ENCODE measurements at regions not wholly inside any gene's neighbourhood (a gene's known extent, or its start where the extent isn't known, plus 50 kb on each side); places are given as distances from the start of the nearest gene placed in this dataset.
A peak's percentile ranks its signal among the peaks of the same experiment; 100 is the strongest.

DNA sequence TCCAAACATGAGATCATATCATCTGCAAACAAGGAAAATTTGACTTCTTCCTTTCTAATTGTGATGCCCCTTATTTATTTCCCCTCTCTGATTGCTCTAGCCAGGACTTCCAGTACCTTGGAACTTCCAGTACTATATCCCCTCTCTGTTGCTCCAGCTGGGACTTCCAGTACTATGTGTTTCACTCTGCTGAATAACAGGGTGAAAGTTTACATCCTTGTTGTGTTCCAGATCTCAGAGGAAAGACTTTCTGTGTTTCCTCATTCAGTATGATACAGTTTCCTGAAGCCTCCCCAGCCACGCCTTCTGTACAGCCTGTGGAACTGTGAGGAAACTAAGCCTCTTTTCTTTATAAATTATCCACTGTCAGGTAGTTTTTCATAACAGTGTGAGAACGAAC, 381.3 kb upstream of the FAM47C start:
- TF ChIP-seq, protein P1, sequence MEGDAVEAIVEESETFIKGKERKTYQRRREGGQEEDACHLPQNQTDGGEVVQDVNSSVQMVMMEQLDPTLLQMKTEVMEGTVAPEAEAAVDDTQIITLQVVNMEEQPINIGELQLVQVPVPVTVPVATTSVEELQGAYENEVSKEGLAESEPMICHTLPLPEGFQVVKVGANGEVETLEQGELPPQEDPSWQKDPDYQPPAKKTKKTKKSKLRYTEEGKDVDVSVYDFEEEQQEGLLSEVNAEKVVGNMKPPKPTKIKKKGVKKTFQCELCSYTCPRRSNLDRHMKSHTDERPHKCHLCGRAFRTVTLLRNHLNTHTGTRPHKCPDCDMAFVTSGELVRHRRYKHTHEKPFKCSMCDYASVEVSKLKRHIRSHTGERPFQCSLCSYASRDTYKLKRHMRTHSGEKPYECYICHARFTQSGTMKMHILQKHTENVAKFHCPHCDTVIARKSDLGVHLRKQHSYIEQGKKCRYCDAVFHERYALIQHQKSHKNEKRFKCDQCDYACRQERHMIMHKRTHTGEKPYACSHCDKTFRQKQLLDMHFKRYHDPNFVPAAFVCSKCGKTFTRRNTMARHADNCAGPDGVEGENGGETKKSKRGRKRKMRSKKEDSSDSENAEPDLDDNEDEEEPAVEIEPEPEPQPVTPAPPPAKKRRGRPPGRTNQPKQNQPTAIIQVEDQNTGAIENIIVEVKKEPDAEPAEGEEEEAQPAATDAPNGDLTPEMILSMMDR (IDR thresholded peaks at IDR 0.05; ENCODE audit: unreplicated experiment): no peak
- no peaks in the 10 kb centered on the region for H3K36me3 Mint-ChIP-seq (ENCODE audit: low read depth, unreplicated experiment)

DNA sequence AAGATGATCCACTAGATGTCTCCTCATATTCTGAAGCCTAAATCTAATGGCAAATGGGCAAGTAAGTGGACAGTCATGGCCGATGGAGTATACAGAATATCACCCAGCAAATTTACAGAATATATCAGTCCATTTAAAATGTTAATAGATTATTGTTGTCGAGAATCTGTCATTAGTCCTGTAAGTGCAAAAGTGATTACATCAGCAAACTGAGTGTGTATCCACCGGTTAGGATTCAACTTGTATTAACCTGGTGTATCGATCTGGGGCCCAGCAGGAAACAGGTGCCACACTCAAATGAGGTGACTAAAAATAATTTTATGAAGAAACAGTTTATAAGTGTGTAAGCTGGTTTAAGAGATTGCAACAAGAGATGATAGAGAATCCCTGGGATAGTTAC, 367.9 kb upstream of the FAM47C start:
- Mint-ChIP-seq H3K27ac (ENCODE audit: unreplicated experiment) (no peak overlapping the region), H3K27me3 (ENCODE audit: unreplicated experiment) (no peaks in the 10 kb centered on the region), H3K4me3 (ENCODE audit: unreplicated experiment) (no peak overlapping the region), H3K4me1 (ENCODE audit: unreplicated experiment) (no peaks in the 10 kb centered on the region), H3K36me3 (ENCODE audit: low read depth, unreplicated experiment) (no peaks in the 10 kb centered on the region), H3K9me3 (ENCODE audit: unreplicated experiment) (no peaks in the 10 kb centered on the region)
- no peak for DNase-seq (ENCODE audit: low spot score)
- TF ChIP-seq, protein P1 (IDR thresholded peaks at IDR 0.05; ENCODE audit: unreplicated experiment): no peak

More for the DNA sequence above, 381.3 kb upstream of the FAM47C start:
- Mint-ChIP-seq H3K27me3 (ENCODE audit: unreplicated experiment) (no peaks in the 10 kb centered on the region), H3K4me1 (ENCODE audit: unreplicated experiment) (peaks cover 9% of the 10 kb centered on the region), H3K4me3 (ENCODE audit: unreplicated experiment) (no peak overlapping the region), H3K27ac (ENCODE audit: unreplicated experiment) (peak overlapping the region; percentile 40), H3K9me3 (ENCODE audit: unreplicated experiment) (no peaks in the 10 kb centered on the region)
- DNase-seq (ENCODE audit: low spot score): no peak

DNA sequence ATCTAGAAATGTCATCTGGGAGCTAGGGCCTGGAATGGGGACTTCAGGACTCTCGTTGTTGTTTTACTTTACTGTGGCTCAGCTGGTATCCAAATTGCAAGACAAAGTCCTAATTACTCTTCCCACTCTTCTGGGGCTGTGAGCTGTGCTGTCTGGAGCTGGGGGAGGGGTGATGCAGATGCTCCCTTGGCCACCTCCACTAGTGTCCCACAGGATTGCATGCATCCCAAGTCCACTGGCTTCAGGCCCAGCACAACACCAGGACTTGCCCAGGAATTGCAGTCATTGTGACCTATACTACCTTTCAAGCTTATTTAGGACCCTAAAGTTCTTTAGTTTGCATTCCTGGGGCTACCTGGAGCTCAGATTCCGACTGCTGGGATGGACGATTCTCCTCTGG, 366.1 kb upstream of the FAM47C start:
- Mint-ChIP-seq H3K9me3 (ENCODE audit: unreplicated experiment) (no peaks in the 10 kb centered on the region), H3K27me3 (ENCODE audit: unreplicated experiment) (no peaks in the 10 kb centered on the region), H3K4me1 (ENCODE audit: unreplicated experiment) (no peaks in the 10 kb centered on the region), H3K4me3 (ENCODE audit: unreplicated experiment) (no peak overlapping the region), H3K27ac (ENCODE audit: unreplicated experiment) (no peak overlapping the region), H3K36me3 (ENCODE audit: low read depth, unreplicated experiment) (no peaks in the 10 kb centered on the region)
- DNase-seq (ENCODE audit: low spot score): no peak
- TF ChIP-seq, protein P1 (IDR thresholded peaks at IDR 0.05; ENCODE audit: unreplicated experiment): no peak

DNA sequence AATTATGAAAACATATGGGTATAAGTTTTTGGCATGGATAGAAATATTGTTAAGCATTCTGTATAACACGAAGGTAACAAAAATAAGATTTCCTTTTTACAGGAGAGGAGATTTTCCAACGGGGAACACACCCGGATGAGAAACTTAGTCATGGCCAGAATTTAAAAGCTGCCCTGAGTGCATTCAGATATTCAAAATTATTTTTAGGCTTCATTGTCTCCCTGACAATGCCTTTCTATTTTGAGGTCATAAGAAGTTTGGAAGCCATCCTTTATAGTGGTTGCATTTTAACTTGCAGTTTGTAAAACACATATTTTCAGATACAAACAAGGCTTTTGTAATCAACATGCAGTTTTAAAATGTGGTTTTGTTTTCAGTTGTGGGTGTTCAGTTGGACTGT, 357.5 kb upstream of the FAM47C start:
- no peak overlapping the region for H3K27ac Mint-ChIP-seq (ENCODE audit: unreplicated experiment)
- DNase-seq (ENCODE audit: low spot score): no peak
- no peaks in the 10 kb centered on the region for H3K9me3 Mint-ChIP-seq (ENCODE audit: unreplicated experiment)
- no peak overlapping the region for H3K4me3 Mint-ChIP-seq (ENCODE audit: unreplicated experiment)
- no peaks in the 10 kb centered on the region for H3K36me3 Mint-ChIP-seq (ENCODE audit: low read depth, unreplicated experiment)
- TF ChIP-seq, protein P1 (IDR thresholded peaks at IDR 0.05; ENCODE audit: unreplicated experiment): no peak
- no peaks in the 10 kb centered on the region for H3K27me3 Mint-ChIP-seq (ENCODE audit: unreplicated experiment)
- H3K4me1 Mint-ChIP-seq (ENCODE audit: unreplicated experiment): no peaks in the 10 kb centered on the region

DNA sequence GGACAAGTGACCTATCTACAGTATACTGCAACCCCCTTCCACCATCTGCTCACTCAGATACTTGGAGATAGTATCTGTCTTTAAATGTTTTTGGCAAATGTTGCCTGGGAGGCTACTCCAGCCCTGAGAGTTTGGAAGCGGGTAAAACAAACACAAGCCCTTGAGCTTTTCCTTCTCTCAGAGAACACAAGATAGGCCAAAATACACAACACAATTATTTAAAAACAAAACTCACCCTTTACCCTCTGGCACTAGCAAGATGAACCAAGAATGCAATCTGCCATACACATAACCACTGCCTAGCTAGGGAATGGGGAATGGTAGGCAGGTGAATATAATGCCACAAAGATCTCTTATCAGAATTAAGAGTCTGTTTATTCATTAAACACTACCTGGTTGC, 324.7 kb upstream of the FAM47C start:
- Mint-ChIP-seq H3K27ac (ENCODE audit: unreplicated experiment) (no peak overlapping the region), H3K9me3 (ENCODE audit: unreplicated experiment) (no peaks in the 10 kb centered on the region), H3K27me3 (ENCODE audit: unreplicated experiment) (no peaks in the 10 kb centered on the region), H3K36me3 (ENCODE audit: low read depth, unreplicated experiment) (no peaks in the 10 kb centered on the region), H3K4me1 (ENCODE audit: unreplicated experiment) (no peaks in the 10 kb centered on the region), H3K4me3 (ENCODE audit: unreplicated experiment) (no peak overlapping the region)
- TF ChIP-seq, protein P1 (IDR thresholded peaks at IDR 0.05; ENCODE audit: unreplicated experiment): no peak
- DNase-seq (ENCODE audit: low spot score): no peak
